Transverse colon (tissue), 4 donors: ENCODE measurements at regions not wholly inside any gene's neighbourhood (a gene's known extent, or its start where the extent isn't known, plus 50 kb on each side); places are given as distances from the start of the nearest gene placed in this dataset.

Source experiments
- DNase-seq: peaks from one replicate; pipeline ENCODE4 v3.0.0-alpha.2; 2019
- H3K27ac ChIP-seq, 4 donors: fragments of 200-600 bp; sonication (generic); 2 replicates each; pipeline ENCODE4 v1.5.1; 2016 to 2018; ENCODE audit warnings: inconsistent platforms in 4 of 4
- H3K27me3 ChIP-seq: fragments of 200-600 bp; sonication (generic); 2 replicates; pipeline ENCODE4 v1.5.1; 2017; ENCODE audit warnings: inconsistent platforms
- H3K36me3 ChIP-seq, 4 donors: fragments of 200-600 bp; sonication (generic); 2 replicates each; pipeline ENCODE4 v1.5.1; 2017 to 2019; ENCODE audit warnings: inconsistent platforms in 4 of 4
- H3K4me1 ChIP-seq, 4 donors: fragments of 200-600 bp; sonication (generic); 2 replicates each; pipeline ENCODE4 v1.5.1; 2017 to 2020; ENCODE audit warnings: inconsistent platforms in 4 of 4
- H3K4me3 ChIP-seq, 4 donors: fragments of 200-600 bp; sonication (generic); 1 replicate in 1 of 4; 2 replicates in 3 of 4; pipeline versions ENCODE4 v1.5.1 to v1.6.1; 2017 to 2019; ENCODE audit warnings: inconsistent platforms in 4 of 4
- H3K9me3 ChIP-seq, 2 donors: fragments of 200-600 bp; sonication (generic); 2 replicates each; pipeline ENCODE4 v1.5.1; 2017 to 2019; ENCODE audit warnings: inconsistent platforms in 2 of 2
- EP300 ChIP-seq: sonication (generic); formaldehyde crosslinking; IDR thresholded peaks from one replicate; pipeline ENCODE4 v1.6.1; 2017; ENCODE audit warnings: antibody characterized with exemption, low read depth
- POLR2A ChIP-seq: fragments of 450-650 bp; IDR thresholded peaks from one replicate; pipeline ENCODE4 v1.6.1; 2016; ENCODE audit warnings: antibody characterized with exemption, mild to moderate bottlenecking, moderate library complexity
- POLR2AphosphoS5 ChIP-seq, 3 donors: sonication (generic); formaldehyde crosslinking; IDR thresholded peaks; one replicate each; pipeline ENCODE4 v1.6.1; 2016; ENCODE audit warnings: antibody characterized with exemption in 3 of 3
- WGBS, 2 donors: methylation state at CpG; one replicate each; pipeline ENCODE4 v1.1.5; 2018; ENCODE audit warnings: low coverage in 1 of 2; 5-methylcytosine and 5-hydroxymethylcytosine counted together
- in situ Hi-C, 4 donors: fragments of 200-750 bp; cut with MboI; loops; one replicate each; pipeline versions ENCODE4 v1.15.0 to v1.15.1; 2017; ENCODE audit warnings: low sequenced_read_pairs in 3 of 4, low pct_ligation_motif_present in 1 of 4, low pct_unique_long_range_greater_than_20kb in 1 of 4
- intact Hi-C: fragments of 100-400 bp; cut with DNase I; formaldehyde crosslinking; loops from one replicate; pipeline ENCODE4 v1.15.1; 2023; ENCODE audit warnings: low total_unique reads
- TF ChIP-seq, protein P1 (sequence below), 5 experiments: fragments of 200-600 bp in 3 of 5; fragments of 450-650 bp in 2 of 5; sonication (generic) in 3 of 5; IDR thresholded peaks; 1 replicate in 2 of 5; 2 replicates in 3 of 5; pipeline ENCODE4 v1.5.1; 2016 to 2017; ENCODE audit warnings: antibody characterized with exemption in 5 of 5, inconsistent platforms in 3 of 5, mild to moderate bottlenecking in 2 of 5, moderate library complexity in 1 of 5

DNA sequence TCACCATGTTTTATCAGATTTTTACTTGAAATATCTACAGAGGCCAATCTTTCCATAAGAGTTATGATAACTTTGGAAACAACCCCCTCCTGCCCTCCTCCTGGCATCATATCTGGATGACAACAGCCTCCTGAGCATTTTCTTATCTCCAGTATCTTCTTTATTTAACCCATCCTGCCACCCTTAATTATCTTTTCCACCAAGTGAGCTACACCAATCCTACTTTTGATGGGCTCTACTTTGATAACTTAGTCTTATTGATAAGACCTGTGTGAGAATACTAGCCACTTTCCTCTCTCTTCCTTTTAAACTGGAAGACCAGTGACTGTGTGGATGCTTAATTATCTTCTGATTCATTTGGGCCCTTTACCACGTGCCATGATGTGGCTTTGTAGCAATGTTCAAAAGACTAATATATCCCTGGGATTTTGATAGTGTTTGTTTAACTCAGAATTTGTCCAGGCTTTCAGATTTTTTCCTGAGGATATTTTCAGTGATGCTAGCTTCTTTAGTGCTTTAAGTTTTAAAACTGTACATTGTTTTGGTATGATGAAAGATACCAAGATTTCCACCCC lies 330.1 kb upstream of the GIMD1 start:
- no peak for DNase-seq
- no peak overlapping the region for H3K4me3 ChIP-seq
- H3K27ac ChIP-seq = no peak overlapping the region
- intact Hi-C loops (no loop called here), in situ Hi-C loops (no loop called here)
- no peaks in the 10 kb centered on the region for H3K4me1 ChIP-seq
- no peaks in the 10 kb centered on the region for H3K36me3 ChIP-seq
- H3K27me3 ChIP-seq = no peaks in the 10 kb centered on the region
- no peaks in the 10 kb centered on the region for H3K9me3 ChIP-seq
- TF ChIP-seq, protein P1, sequence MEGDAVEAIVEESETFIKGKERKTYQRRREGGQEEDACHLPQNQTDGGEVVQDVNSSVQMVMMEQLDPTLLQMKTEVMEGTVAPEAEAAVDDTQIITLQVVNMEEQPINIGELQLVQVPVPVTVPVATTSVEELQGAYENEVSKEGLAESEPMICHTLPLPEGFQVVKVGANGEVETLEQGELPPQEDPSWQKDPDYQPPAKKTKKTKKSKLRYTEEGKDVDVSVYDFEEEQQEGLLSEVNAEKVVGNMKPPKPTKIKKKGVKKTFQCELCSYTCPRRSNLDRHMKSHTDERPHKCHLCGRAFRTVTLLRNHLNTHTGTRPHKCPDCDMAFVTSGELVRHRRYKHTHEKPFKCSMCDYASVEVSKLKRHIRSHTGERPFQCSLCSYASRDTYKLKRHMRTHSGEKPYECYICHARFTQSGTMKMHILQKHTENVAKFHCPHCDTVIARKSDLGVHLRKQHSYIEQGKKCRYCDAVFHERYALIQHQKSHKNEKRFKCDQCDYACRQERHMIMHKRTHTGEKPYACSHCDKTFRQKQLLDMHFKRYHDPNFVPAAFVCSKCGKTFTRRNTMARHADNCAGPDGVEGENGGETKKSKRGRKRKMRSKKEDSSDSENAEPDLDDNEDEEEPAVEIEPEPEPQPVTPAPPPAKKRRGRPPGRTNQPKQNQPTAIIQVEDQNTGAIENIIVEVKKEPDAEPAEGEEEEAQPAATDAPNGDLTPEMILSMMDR (IDR thresholded peaks at IDR 0.05) = no peak
- no peak for TF ChIP-seq POLR2AphosphoS5 (IDR thresholded peaks at IDR 0.05)
- no peak for TF ChIP-seq EP300
- no peak for TF ChIP-seq POLR2A
- 44 to 54% methylated on average over 1 of the region's 1 CpG for WGBS, 2 donors

DNA sequence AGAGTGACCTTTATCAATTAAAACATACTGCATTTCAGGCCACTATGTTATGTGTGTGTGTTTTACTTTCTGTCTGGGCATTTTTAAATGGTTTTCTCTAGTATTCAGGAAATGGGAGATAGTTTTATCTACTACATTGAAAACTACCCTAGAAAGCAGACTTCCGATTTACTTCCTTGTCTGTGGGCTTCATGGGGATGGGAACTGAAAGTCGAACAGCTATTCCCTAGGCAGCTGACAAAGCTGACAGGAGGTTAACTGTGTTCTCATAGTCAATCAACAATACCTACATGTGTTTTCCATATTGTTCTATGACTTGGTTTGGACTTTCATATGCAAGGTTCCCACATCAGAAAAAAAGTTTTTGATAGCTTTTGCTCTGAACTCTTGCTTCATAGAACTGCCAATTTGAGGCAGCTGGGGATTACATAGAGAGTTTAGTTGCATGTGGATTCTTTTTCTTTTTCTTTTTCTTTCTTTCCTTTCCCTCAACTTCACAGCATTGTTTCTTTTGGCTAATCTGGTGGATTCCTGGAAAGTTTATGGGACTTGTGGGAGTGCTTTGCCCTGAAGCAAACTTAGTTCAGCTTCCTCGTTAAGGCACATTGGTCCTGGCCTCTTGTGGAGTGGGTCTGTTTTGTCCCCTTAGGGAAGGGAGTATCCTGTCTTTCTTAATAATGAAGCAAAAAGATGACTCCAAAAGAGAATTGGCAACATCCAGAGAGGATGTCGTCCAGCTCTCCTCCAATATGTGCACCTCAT lies 327.1 kb upstream of the GIMD1 start:
- H3K27ac ChIP-seq = no peak overlapping the region
- 74 to 84% methylated on average over 3 to 4 of the region's 4 CpGs for WGBS, 2 donors
- H3K4me3 ChIP-seq = no peak overlapping the region
- TF ChIP-seq, protein P1 (IDR thresholded peaks at IDR 0.05) = no peak
- TF ChIP-seq POLR2A (no peak), EP300 (no peak), POLR2AphosphoS5 (IDR thresholded peaks at IDR 0.05) (no peak)
- in situ Hi-C loops (no loop called here), intact Hi-C loops (no loop called here)
- DNase-seq = no peak
- no peaks in the 10 kb centered on the region for H3K4me1 ChIP-seq
- no peaks in the 10 kb centered on the region for H3K27me3 ChIP-seq
- no peaks in the 10 kb centered on the region for H3K9me3 ChIP-seq
- no peaks in the 10 kb centered on the region for H3K36me3 ChIP-seq

DNA sequence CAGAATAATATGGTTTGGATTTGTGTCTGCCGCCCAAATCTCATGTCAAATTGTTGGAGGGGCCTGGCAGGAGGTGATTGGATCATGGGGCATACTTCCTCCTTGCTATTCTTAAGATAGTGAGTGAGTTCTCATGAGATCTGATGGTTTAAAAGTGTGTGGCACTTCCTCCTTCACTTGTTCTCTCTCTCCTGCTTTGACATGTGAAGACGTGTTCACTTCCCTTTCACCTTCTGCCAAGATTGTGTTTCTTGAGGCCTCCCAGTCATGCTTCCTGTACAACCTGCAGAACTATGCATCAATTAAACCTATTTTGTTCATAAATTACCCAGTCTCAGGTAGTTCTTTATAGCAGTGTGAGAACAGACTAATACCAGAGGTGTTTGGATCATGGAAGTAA lies 325.7 kb upstream of the GIMD1 start:
- Histone ChIP-seq H3K4me3 (no peak overlapping the region), H3K27ac (no peak overlapping the region), H3K4me1 (no peaks in the 10 kb centered on the region), H3K36me3 (no peaks in the 10 kb centered on the region), H3K27me3 (no peaks in the 10 kb centered on the region), H3K9me3 (no peaks in the 10 kb centered on the region)
- intact Hi-C loops = no loop called here
- no peak for DNase-seq
- in situ Hi-C loops = no loop called here
- WGBS, 2 donors = 50 to 65% methylated on average over 2 of the region's 2 CpGs
- TF ChIP-seq, protein P1 (IDR thresholded peaks at IDR 0.05) = no peak
- no peak for TF ChIP-seq POLR2A
- TF ChIP-seq EP300 = no peak
- no peak for TF ChIP-seq POLR2AphosphoS5 (IDR thresholded peaks at IDR 0.05)

DNA sequence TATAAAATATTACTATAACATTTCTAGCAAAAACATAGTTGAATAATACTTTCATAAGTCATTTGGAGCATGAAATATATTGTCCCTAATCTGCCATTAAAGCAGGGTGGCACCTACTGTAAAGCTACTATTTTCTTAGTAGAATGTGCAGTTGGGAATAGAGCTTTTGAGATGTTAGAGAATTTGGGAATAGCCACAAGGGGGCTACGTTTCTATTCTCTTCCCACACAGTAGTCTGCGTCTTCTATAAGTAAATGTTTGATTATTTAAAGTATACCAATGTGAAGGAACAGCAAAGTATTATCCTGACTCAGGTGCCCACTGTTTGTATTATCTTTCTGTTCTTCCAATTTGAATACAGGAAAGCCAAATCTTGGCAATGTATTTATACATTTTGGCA lies 323.2 kb upstream of the GIMD1 start:
- no peak for TF ChIP-seq POLR2A
- TF ChIP-seq, protein P1 (IDR thresholded peaks at IDR 0.05) = no peak
- no peak for TF ChIP-seq EP300
- no peak for TF ChIP-seq POLR2AphosphoS5 (IDR thresholded peaks at IDR 0.05)
- DNase-seq = no peak
- Histone ChIP-seq H3K27ac (no peak overlapping the region), H3K36me3 (no peaks in the 10 kb centered on the region), H3K27me3 (no peaks in the 10 kb centered on the region), H3K4me3 (no peak overlapping the region), H3K4me1 (no peaks in the 10 kb centered on the region), H3K9me3 (no peaks in the 10 kb centered on the region)
- in situ Hi-C loops (no loop called here), intact Hi-C loops (no loop called here)
- WGBS, 2 donors = 7 to 9% methylated on average over 2 of the region's 2 CpGs
